ENCODE measurements at regions not wholly inside any gene's neighbourhood (a gene's known extent, or its start where the extent isn't known, plus 50 kb on each side); places are given as distances from the start of the nearest gene placed in this dataset.
A peak's percentile ranks its signal among the peaks of the same experiment; 100 is the strongest.

GRCh38 chr6:110033101-110033500 lies 55.0 kb downstream of the GPR6 start:
- DNase-seq (ENCODE audit: low read depth in 2 of 2) = no peak

- no peak for DNase-seq (ENCODE audit: low read depth in 2 of 2)
Observed at GRCh38 chr6:110033749-110034666, 55.9 kb downstream of the GPR6 start.

GRCh38 chr6:110034667-110035036 lies 56.5 kb downstream of the GPR6 start:
- no peak for DNase-seq (ENCODE audit: low read depth in 2 of 2)

- no peak for DNase-seq (ENCODE audit: low read depth in 2 of 2)
Observed at GRCh38 chr6:110035321-110035720, 57.2 kb downstream of the GPR6 start.

GRCh38 chr6:110036408-110037302 lies 58.5 kb downstream of the GPR6 start:
- DNase-seq (ENCODE audit: low read depth in 2 of 2) = no peak

- DNase-seq (ENCODE audit: low read depth in 2 of 2) = no peak
Observed at GRCh38 chr6:110037726-110038295, 59.7 kb downstream of the GPR6 start.

- DNase-seq (ENCODE audit: low read depth in 2 of 2) = peak; percentile 49 to 67
Observed at GRCh38 chr6:110039364-110039980, 61.4 kb downstream of the GPR6 start.

GRCh38 chr6:110039981-110040383 lies 61.9 kb downstream of the GPR6 start:
- peak in 1 of 2 donors; percentile 10 for DNase-seq (ENCODE audit: low read depth in 2 of 2)

- no peak for DNase-seq (ENCODE audit: low read depth in 2 of 2)
Observed at GRCh38 chr6:110040716-110041115, 62.6 kb downstream of the GPR6 start.

GRCh38 chr6:110041126-110041525 lies 63.0 kb downstream of the GPR6 start:
- DNase-seq (ENCODE audit: low read depth in 2 of 2) = no peak

- no peak for DNase-seq (ENCODE audit: low read depth in 2 of 2)
Observed at GRCh38 chr6:110041830-110042229, 63.7 kb downstream of the GPR6 start.

GRCh38 chr6:110042670-110043296 lies 64.7 kb downstream of the GPR6 start:
- no peak for DNase-seq (ENCODE audit: low read depth in 2 of 2)

- no peak for DNase-seq (ENCODE audit: low read depth in 2 of 2)
Observed at GRCh38 chr6:110043366-110043994, 65.4 kb downstream of the GPR6 start.

GRCh38 chr6:110044096-110044495 lies 66.0 kb downstream of the GPR6 start:
- DNase-seq (ENCODE audit: low read depth in 2 of 2) = no peak

GRCh38 chr6:110044622-110045021 lies 66.5 kb downstream of the GPR6 start:
- no peak for DNase-seq (ENCODE audit: low read depth in 2 of 2)

GRCh38 chr6:110048221-110048875 lies 70.2 kb downstream of the GPR6 start:
- DNase-seq (ENCODE audit: low read depth in 2 of 2) = no peak

GRCh38 chr6:110049696-110050439 lies 71.8 kb downstream of the GPR6 start:
- DNase-seq (ENCODE audit: low read depth in 2 of 2) = no peak

Data from stimulated activated CD4-positive, alpha-beta T cell treated with anti-CD3 and anti-CD28 coated beads, Interleukin-1b, Interleukin-23, amount 100 ng/mL, for 1 hour (primary cell).